GM19351 (cell line): ENCODE measurements at regions not wholly inside any gene's neighbourhood (a gene's known extent, or its start where the extent isn't known, plus 50 kb on each side); places are given as distances from the start of the nearest gene placed in this dataset.
"Not testable (repeated sequence)": the region's sequence is repeated elsewhere in the genome, so short reads cannot be mapped to it uniquely, and the experiment has no call there.

Experiments used
- ATAC-seq: cut with Tn5 transposase; IDR thresholded peaks from one replicate; pipeline ENCODE4 v1.9.1; 2021; ENCODE audit warnings: mild to moderate bottlenecking, moderate library complexity; ENCODE audit not compliant: unreplicated experiment

- no peak for ATAC-seq
These were observed 97.2 kb downstream of the KDR start for GRCh38 chr4:55028196-55028595.

- no peak for ATAC-seq
These were observed 97.8 kb downstream of the KDR start for GRCh38 chr4:55027596-55027995.

DNA sequence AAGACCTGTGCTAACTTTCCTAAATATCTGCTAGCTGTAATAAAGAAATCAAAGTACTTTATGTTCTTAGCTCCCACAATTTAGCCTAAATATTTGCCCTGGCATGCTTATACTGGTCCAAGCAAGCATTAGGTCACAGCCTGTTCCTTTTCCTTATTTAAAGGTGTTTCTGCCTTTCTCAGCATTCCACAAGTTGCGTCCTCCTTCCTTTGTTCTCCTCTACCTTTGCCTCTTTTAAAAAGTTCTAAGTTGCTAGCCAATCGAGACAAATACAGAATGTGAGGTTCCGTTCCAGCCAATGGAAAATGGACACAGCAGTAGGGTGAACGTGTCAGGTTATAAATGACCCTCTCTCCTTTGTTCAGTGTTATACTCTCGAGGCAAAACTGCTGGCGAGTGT is 99.9 kb downstream of the KDR start:
- not testable (repeated sequence) for ATAC-seq

- no peak for ATAC-seq
These were observed 102.4 kb downstream of the KDR start for GRCh38 chr4:55023030-55023429.

DNA sequence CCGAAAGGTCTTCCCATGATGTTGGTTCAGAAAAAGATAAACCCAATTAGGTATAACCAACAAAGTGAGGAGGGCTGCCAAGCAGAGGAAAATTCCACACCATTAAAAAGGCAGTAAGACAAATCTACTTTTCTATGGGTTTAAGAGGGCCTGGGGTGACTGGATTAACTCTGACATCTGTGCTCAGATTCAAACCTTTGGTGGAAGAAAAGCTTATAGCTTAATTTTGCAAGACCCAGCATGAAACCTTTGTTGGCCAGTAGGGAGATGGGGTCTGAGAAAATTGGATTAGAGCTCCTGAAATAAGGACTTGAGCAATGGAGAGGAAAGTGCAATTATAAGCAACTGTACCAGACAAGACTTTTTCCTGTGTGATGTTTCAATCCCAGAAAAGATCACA is 104.2 kb downstream of the KDR start:
- no peak for ATAC-seq

DNA sequence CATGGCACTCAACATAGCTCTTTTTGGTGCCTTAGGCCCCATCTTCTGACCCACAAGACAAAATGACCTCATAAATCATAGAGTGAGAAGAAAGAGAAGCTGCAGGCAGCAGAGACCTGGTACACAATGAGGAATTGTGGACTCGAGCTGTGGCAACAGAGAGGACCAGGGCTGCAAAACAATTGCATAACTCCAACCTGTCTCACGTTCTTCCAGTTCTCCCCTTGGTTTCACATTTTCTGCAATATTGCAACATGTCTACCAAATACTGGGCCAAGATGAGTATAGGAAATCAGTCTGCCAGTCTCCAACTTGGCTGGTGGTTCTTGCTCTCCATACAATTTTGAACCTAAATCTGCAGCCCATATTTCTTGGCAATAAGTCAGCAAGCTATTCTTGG is 105.3 kb downstream of the KDR start:
- no peak for ATAC-seq

- no peak for ATAC-seq
These were observed 106.4 kb downstream of the KDR start for GRCh38 chr4:55018978-55019377.

- peak; percentile 46 for ATAC-seq
These were observed 106.9 kb downstream of the KDR start for GRCh38 chr4:55018521-55018920.

DNA sequence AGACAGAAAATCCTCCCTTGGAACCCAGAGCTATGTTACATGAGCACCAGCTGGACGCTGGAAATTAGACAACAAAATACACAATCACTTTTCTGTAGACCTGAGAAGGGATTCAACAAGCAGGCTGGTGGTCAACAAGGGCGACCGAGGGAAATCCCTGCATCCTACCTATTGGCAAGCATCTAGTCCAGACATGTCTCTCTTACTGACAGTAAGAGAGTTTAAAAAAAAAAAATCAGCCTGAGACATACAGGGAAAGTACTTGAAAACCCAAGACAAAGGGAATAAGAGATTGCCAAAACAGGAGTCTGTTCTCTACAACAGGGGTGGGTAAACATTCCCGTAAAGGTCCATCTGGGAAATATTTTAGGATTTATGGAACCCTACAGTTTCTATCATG is 108.0 kb downstream of the KDR start:
- no peak for ATAC-seq

DNA sequence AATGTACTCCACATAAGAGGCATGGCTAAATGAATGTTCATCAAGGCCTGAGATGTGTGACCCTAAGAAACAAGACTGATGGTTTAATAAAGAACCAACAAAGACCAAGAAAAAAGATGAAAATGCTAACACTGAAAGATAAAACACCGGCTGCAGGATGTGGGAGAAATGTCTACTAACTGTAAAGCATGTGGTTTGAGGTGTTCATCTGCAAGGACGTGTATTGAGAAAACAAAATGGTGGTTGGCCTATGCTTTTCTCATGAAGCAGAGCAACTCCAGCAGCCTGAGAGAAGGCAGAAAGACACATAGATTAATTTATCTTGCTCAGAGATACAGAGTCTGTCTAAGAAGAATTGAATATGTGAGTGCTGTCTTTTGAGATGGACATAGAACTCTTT is 109.3 kb downstream of the KDR start:
- no peak for ATAC-seq

DNA sequence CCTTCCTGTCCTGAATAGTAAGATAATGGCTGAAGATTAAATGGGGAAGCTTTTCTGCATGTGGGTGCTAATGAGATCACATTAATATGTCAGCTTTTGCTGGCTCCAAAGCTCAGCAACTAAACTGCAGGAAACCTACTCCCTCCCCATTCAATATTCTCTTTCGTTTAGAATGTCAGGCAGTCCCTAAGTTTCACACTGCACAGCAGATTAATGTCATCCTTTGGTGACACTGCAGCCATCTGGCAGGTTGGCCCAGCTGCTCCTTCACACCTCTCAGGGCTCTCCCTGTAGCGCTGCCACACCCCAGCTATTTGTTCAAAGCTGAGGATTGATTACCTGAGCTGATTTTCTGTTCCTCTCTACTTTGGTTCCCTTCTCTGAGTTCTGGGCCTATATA is 110.5 kb downstream of the KDR start:
- no peak for ATAC-seq

DNA sequence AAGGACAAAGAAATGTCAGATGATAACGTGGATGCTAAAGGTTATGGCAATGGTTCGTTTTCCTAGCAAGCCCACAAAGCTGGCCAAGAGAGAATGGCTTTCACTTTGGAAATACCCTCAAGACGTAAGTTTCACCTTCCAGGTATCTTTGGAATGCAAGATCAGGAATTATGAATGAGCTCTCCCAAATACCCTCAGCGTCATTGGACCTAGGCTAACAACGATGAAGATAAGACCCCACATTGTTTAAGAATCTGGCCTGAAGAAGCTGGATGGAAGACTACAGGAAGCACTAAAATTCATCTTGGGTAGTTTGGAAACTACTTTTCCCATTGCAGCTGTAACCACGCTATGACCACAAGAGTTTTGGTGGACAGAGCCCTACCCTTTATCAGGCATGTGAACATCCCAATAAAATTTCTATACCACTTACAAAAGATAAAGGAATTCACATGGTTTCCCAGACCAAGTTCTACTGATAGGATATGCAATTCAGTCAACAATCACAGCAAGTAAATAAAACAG is 111.9 kb downstream of the KDR start:
- ATAC-seq = no peak

GRCh38 chr4:55012363-55013230 is 112.8 kb downstream of the KDR start:
- ATAC-seq = no peak

GRCh38 chr4:55011761-55012160 is 113.6 kb downstream of the KDR start:
- no peak for ATAC-seq

- ATAC-seq = no peak
These were observed 114.8 kb downstream of the KDR start for GRCh38 chr4:55010550-55010949.

DNA sequence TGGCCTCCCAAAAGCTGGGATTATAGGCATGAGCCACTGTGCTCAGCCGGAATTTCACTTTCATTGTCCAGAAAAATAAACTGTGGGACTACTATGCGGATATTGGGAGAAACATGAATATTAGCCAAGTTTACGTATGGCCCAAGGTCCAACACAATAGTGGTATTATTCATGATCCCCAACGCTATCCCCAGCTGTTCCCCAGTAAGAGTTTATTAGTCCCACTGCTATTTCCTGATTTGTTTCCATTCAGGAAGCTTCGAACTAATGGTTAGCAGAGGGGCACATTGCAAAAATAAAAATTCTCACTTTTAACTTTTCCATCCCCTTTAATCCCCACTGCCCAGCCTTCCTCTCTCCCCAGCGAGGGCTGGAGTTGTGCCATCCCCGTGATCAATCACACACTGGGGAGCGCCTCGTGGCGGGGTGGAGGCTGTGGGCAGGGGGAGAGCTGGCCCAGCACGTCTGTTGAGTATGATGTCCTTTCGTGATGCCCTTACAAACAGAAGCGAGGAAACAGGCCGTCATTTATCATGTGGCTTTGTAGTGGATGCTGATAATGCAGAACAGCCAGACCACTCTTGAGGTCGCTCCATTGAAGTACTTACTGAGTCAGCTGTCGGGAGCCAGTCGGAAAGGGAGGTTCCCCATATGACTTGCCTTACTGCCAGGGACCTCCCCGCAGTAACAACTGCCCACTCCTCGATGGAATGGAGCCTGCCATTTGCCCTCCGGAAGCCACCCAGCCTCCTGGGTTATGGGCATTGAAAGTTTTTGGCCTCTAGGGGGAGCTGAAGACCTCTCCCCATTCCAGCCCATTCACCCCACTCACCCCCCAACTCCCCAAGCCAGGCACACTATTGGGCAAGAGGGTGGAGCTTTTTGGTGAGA is 117.0 kb downstream of the KDR start:
- ATAC-seq = peak; percentile 62

DNA sequence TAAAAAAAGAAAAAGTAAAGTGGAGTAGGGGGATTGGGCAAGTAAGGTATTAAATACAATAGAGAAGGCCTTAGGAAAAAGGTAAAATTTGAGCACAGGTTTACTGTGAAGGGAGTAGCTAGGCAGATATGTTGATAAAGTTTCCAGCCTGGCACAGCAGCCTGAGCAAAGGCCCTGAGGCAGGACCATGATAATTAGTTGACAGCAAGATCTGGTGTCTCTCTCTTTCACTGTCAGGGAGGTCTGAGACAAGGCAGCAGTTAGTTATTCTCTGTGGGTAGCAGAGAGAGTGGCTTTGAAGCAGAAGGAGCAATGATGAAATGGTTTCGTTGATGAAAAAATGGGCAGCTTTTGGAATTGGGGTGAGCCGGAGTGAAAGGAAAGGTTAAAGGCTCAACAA is 119.5 kb downstream of the KDR start:
- no peak for ATAC-seq

GRCh38 chr4:55004831-55005230 is 120.6 kb downstream of the KDR start:
- ATAC-seq = no peak

GRCh38 chr4:55002431-55002830 is 123.0 kb downstream of the KDR start:
- no peak for ATAC-seq

GRCh38 chr4:55001538-55001937 is 123.9 kb downstream of the KDR start:
- ATAC-seq = no peak

GRCh38 chr4:54999003-54999402 is 126.4 kb downstream of the KDR start:
- ATAC-seq = no peak
